Cardiac septum (tissue), 1 donor: ENCODE measurements at regions not wholly inside any gene's neighbourhood (a gene's known extent, or its start where the extent isn't known, plus 50 kb on each side); places are given as distances from the start of the nearest gene placed in this dataset.

Source experiments
- DNase-seq: peaks from one replicate; pipeline ENCODE4 v3.0.0-alpha.2; 2020; ENCODE audit warnings: low spot score
- intact Hi-C: fragments of 100-400 bp; cut with DNase I; formaldehyde crosslinking; loops from one replicate; pipeline ENCODE4 v1.14.0; 2022
- donor health status: DM: no; HTN: no; CAD: no.

- no peak for DNase-seq
- intact Hi-C loops, result no loop called here
These were observed 206.3 kb upstream of the GULP1 start for GRCh38 chr2:188085421-188085820.

- intact Hi-C loops, result no loop called here
- DNase-seq, result no peak
These were observed 201.8 kb upstream of the GULP1 start for GRCh38 chr2:188089901-188090300.

DNA sequence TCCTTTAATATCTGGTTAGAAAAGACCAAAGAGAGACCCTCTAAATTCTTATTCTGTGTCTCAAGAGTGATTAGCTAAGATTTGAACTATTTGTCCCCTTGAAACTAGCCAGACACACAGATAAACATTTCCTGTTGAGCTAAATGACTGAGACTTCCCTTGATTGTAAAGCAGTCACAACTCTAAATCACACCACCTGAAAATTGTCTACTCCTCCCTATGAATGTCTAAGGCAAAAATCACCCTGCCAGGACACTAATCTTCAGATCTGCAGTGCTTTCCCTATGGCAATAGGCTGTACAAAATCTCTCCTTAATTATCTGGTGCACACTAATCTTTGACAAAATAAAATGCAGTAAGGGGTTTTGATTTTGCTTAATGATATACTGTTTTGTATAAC is 200.5 kb upstream of the GULP1 start:
- intact Hi-C loops, result no loop called here
- no peak for DNase-seq

GRCh38 chr2:188092734-188093133 is 198.9 kb upstream of the GULP1 start:
- intact Hi-C loops, result no loop called here
- no peak for DNase-seq

DNA sequence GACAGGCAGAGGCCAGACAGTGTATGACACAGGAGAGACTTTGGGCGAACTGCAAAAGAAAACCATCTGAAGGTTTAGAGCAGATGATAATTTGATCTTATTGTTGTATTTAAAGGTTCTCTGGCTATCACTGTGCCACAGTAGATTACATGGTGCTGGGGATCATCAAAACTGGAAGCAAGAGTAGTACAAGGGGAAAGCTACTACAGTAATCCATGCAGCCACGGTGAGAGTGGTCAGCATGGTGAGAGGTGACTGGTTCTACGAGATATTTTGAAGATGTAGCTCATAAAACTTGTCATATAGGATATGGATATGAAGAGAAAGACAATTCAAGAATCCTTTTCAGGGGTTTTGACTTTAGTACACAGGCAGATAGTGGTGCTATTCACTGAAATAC is 194.8 kb upstream of the GULP1 start:
- intact Hi-C loops, result no loop called here
- DNase-seq, result no peak

- no peak for DNase-seq
- intact Hi-C loops, result no loop called here
These were observed 188.8 kb upstream of the GULP1 start for GRCh38 chr2:188102881-188103280.

DNA sequence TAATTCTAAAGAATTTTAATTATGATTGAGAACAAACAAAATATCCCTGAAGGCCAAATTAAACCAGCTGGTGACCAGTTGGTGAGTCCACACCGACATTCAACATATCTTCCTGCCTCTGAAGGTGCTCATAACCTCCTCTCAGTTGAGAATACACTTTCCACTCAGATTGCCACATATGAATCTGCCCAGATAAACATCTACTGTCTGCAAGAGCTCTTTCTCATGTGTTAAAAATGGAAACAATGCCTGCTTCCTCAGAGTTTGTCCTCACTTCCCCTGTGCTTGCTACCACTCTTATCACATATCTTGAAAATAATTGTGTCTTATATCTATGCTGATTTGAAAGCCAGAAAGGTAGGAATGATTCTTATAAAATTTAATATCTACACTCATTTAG is 177.7 kb upstream of the GULP1 start:
- intact Hi-C loops, result no loop called here
- no peak for DNase-seq

DNA sequence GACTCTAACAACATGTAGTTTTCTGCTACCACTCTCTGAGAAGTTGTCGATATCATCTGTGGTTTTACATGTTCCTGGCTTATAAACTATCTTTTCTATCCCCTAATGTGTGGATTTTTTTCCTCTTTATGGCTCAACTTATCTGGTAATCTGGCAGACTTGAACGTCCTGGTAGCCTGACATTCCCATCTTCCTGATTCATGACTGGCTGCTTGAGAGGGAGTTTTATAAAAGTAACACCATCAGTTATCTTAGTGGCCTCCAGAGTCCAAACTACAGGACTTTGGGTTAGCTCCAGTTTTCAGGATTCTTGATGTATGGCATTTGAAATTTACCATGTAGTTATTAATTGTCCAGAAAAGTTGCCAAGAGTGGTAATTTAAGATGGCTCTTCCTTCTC is 174.0 kb upstream of the GULP1 start:
- intact Hi-C loops, result no loop called here
- no peak for DNase-seq

DNA sequence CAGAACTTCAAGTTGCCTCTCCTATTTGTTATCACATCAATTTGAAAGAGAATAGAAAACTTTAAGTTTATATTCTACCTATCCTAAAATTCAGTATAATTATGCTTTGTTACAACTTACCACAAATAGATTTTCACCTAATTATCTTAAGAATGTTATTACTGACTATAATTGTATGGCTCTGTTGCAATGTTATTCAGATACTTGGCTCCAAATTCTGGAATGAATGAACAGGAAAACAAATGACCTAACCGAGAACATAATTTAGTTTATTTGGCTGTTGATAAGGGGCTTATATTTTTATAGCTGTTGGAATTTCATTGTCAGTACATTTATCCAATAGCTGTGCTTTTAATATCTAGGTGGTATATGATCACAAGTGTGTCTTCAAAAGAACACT is 173.2 kb upstream of the GULP1 start:
- intact Hi-C loops, result no loop called here
- no peak for DNase-seq

- intact Hi-C loops, result no loop called here
- DNase-seq, result no peak
These were observed 172.4 kb upstream of the GULP1 start for GRCh38 chr2:188119112-188119838.

DNA sequence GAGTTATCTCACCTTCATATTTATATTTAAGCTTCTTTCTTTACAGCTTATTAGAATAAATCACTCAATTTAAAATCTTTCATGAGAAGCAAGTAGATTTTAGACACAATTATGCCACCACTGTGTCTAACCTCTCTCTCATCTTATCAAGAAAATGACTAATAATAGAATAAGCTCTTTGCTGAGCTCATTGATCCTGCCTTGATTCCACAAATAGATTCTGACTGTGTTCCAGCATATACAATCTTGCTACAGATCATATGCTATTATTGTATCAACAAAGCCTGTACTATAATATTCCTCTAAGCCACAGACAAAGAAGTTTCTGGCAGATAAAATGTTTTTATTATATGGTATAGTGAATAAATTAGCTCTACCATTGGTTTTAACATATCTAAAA is 168.7 kb upstream of the GULP1 start:
- intact Hi-C loops, result no loop called here
- DNase-seq, result no peak

DNA sequence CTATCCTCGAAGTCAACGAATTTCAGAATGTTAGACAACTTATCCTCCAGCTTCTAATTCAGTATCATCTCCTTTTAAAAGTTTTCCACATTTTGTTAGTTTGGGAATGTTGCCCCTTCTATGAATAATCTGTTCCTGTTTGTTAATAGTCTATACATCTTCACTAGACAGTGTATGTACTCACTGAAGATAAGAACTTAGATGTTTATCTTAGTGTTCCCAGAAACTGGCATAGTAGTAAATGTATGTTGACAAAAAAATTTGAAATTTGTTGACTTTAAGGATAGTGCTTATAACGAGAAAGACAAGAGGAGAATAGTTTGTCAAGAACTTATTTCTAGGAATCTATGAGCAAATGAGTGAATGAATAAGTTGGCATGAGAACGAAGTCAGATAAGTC is 162.0 kb upstream of the GULP1 start:
- intact Hi-C loops, result no loop called here
- DNase-seq, result no peak

- no peak for DNase-seq
- intact Hi-C loops, result no loop called here
These were observed 161.4 kb upstream of the GULP1 start for GRCh38 chr2:188130317-188130716.

DNA sequence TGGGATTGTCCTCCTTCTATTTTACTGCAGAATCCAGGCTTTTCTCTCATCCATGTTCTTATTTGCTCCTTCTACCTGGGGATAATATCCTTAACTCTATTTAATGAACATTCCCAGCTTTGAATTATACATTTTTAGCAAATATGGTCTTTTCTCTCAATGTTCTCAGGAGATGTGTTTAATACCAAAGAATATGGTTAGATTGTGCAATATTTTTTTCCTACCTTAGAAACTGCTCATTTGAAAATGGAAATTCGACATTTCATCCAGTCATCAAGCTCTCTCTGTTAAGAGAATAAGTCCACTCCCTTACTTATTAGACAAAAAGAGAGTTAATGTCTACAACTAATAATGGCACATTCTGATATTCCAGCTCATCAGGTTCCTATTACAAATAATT is 160.4 kb upstream of the GULP1 start:
- intact Hi-C loops, result no loop called here
- DNase-seq, result no peak

DNA sequence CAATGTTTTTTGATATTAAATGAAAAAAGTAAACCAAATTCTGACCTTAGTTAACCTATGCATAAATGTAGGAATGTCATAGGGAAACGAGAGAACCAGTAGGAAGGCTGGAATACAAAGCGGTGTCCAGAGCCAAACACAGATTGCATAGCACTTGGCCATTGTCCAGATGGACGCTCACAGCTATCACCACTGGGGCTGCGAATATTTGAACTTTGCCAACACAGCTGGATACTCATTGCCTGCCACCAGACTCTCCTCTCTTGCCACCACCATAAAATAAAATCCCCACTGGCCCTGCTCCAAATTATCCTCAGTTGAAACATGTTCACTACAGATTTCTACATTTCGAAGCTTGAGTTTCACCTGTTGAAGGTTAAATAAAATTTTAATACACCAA is 159.3 kb upstream of the GULP1 start:
- no peak for DNase-seq
- intact Hi-C loops, result no loop called here

- intact Hi-C loops, result no loop called here
- no peak for DNase-seq
These were observed 157.4 kb upstream of the GULP1 start for GRCh38 chr2:188134241-188134640.

- intact Hi-C loops, result no loop called here
- DNase-seq, result no peak
These were observed 153.4 kb upstream of the GULP1 start for GRCh38 chr2:188138313-188138712.

DNA sequence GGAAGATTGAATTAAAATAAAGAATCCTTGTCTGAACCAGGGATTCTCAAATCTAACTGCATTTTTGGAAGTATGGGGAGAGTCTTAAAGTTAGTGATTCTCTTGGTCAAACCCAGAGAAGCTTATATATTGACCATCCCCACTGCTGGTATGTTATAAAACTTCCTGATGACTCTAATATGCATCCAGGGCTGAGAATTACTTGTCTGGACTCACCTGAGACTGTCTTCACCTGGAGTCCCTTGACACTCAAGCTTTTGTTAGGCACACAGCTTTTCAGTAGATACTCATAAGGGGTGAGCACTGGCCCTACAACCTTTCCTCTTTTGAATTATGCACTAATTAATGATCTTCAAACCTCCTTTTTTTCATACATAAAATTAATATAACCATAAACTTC is 149.6 kb upstream of the GULP1 start:
- intact Hi-C loops, result no loop called here
- DNase-seq, result no peak

DNA sequence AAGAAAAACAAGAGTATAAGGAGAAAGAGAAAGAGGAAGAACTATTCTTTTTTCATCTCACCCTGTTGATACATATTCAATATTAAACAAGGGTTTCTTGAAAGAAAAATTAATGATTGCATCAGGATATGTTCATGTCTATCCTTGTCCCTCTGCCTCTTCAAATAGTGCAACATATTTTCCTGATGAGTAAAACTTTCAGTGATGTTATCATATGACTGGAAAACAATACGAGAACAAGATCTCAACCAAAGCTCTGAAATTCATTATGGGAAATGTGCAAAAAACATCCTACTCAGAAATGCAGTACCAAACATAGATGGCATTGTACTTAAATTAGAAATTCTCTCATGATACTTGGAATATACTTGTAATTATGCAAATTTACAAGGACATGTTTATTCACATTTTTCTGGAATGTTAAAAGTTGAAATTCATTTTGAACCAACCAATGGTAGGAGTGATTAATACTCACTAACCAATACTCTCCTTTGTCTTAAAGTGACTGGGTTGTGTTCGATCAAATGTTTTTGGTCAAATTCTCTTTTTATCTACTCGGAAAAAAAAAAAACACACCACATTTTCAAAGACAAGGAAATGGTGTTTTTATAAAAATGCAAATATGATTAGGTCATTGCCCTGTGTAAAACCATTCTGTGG is 148.9 kb upstream of the GULP1 start:
- no peak for DNase-seq
- intact Hi-C loops, result no loop called here

GRCh38 chr2:188145885-188146284 is 145.8 kb upstream of the GULP1 start:
- DNase-seq, result no peak
- intact Hi-C loops, result no loop called here

GRCh38 chr2:188146888-188147287 is 144.8 kb upstream of the GULP1 start:
- intact Hi-C loops, result no loop called here
- no peak for DNase-seq

GRCh38 chr2:188151670-188152069 is 140.0 kb upstream of the GULP1 start:
- intact Hi-C loops, result no loop called here
- DNase-seq, result no peak
